Kidney (tissue), 13 donors: ENCODE measurements at regions not wholly inside any gene's neighbourhood (a gene's known extent, or its start where the extent isn't known, plus 50 kb on each side); places are given as distances from the start of the nearest gene placed in this dataset.
A peak's percentile ranks its signal among the peaks of the same experiment; 100 is the strongest.
"Not testable (repeated sequence)": the region's sequence is repeated elsewhere in the genome, so short reads cannot be mapped to it uniquely, and the experiment has no call there.

Experiments used
- DNase-seq, 5 donors: peaks; one replicate each; pipeline ENCODE4 v3.0.0-alpha.2; 2013 to 2020
- FAIRE-seq: peaks from 2 replicates; lab custom pipeline; 2012; peaks lifted over from hg19 to GRCh38; lab: Jason Lieb, UNC
- H3K27ac ChIP-seq, 2 donors: one replicate each; pipeline ENCODE4 v1.7.0; 2013; ENCODE audit warnings: low read depth in 2 of 2, low read length in 2 of 2, inconsistent platforms in 1 of 2
- H3K27me3 ChIP-seq: one replicate; pipeline ENCODE4 v1.7.1; 2013; ENCODE audit warnings: low read length, inconsistent platforms; ENCODE audit not compliant: control insufficient read depth, insufficient read depth
- H3K36me3 ChIP-seq, 3 donors: one replicate each; pipeline versions ENCODE4 v1.7.0 to v1.7.1; 2013; ENCODE audit warnings: low read length in 3 of 3, control low read depth in 1 of 3, inconsistent platforms in 1 of 3; ENCODE audit not compliant: insufficient read depth in 3 of 3, control insufficient read depth in 2 of 3
- H3K4me1 ChIP-seq, 3 donors: one replicate each; pipeline versions ENCODE4 v1.7.0 to v1.7.1; 2013; ENCODE audit warnings: low read length in 3 of 3, inconsistent platforms in 1 of 3, low read depth in 1 of 3; ENCODE audit not compliant: control insufficient read depth in 2 of 3, insufficient read depth in 2 of 3
- H3K4me3 ChIP-seq, 3 donors: one replicate each; pipeline versions ENCODE4 v1.7.0 to v1.8.1; 2013; ENCODE audit warnings: low read length in 3 of 3, control low read depth in 1 of 3, inconsistent platforms in 1 of 3
- H3K9ac ChIP-seq, 3 donors: one replicate each; pipeline versions ENCODE4 v1.7.0 to v1.7.1; 2013; ENCODE audit warnings: low read length in 3 of 3, control low read depth in 1 of 3, inconsistent platforms in 1 of 3
- H3K9me3 ChIP-seq, 3 donors: one replicate each; pipeline versions ENCODE4 v1.7.0 to v1.7.1; 2013; ENCODE audit warnings: low read length in 3 of 3, control low read depth in 1 of 3, inconsistent platforms in 1 of 3; ENCODE audit not compliant: control insufficient read depth in 2 of 3, insufficient read depth in 1 of 3
- intact Hi-C: fragments of 100-400 bp; cut with DNase I; formaldehyde crosslinking; loops from one replicate; pipeline ENCODE4 v1.11.1; 2022
- TF ChIP-seq, protein P1 (sequence below): IDR thresholded peaks from 3 replicates; pipeline ENCODE4 v1.5.1; 2012; ENCODE audit warnings: mild to moderate bottlenecking, moderate library complexity, borderline replicate concordance; ENCODE audit not compliant: insufficient read depth; ENCODE audit errors: extremely low read depth
- donor health status: control.
- donor health status: control.
- donor health status: control.
- donor health status: control.
- donor health status: control.
- donor health status: DM: yes; HTN: yes; CAD: no.
- donor health status: Normal renal cell carcinoma (clear cell type).

DNA sequence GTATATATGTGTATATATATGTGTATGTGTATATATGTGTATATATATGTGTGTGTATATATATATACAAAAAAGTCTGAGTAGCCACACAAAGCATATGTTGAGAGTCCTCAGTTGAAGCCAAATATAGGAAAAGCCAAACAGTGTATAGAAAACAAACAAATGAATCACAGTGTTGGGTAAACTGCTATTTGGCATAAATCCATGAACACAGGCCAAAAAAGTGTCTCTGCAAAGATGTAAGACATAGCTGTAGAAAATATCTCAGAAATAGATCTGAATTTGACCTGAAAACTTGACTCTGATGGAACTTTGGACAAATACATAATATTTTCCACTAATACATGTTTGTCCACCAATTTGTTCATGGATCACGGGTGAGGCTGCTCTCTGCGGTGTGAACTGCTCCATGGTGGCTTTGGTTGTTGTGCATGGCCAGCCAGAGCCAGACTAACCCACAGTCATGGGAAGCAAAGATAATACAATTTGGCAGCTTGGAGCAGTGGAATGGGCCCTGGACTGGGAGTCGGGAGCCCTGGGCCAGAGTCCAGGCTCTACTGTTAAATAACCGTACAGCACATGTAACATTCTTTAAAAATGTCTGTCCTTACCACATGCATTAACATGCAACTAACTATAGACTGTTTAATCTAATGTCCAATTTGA lies 76.9 kb upstream of the EED start:
- intact Hi-C loops: no loop called here
- FAIRE-seq (no peak), DNase-seq (peak in 1 of 5 donors; percentile 38)

DNA sequence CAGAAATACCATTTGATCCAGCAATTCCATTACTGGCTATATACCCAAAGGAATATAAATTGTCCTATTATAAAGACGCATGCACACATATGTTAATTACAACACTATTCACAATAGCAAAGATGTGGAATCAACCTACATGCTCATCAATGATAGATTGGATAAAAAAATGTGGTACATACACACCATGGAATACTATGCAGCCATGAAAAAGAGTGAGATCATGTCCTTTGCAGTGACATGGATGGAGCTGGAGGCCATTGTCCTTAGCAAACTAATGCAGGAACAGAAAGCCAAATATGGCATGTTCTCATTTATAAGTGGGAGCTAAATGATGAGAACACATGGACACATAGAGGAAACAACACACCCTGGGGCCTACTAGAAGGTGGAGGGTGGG lies 78.3 kb upstream of the EED start:
- H3K27me3 ChIP-seq, H3K36me3 ChIP-seq, H3K9ac ChIP-seq, H3K4me3 ChIP-seq, FAIRE-seq, intact Hi-C loops, DNase-seq, H3K27ac ChIP-seq, H3K9me3 ChIP-seq: not testable (repeated sequence)
- peaks cover 3 to 14% (median 9%) of the 10 kb centered on the region in 3 donors for H3K4me1 ChIP-seq

More for the DNA sequence above, 76.9 kb upstream of the EED start:
- TF ChIP-seq, protein P1, sequence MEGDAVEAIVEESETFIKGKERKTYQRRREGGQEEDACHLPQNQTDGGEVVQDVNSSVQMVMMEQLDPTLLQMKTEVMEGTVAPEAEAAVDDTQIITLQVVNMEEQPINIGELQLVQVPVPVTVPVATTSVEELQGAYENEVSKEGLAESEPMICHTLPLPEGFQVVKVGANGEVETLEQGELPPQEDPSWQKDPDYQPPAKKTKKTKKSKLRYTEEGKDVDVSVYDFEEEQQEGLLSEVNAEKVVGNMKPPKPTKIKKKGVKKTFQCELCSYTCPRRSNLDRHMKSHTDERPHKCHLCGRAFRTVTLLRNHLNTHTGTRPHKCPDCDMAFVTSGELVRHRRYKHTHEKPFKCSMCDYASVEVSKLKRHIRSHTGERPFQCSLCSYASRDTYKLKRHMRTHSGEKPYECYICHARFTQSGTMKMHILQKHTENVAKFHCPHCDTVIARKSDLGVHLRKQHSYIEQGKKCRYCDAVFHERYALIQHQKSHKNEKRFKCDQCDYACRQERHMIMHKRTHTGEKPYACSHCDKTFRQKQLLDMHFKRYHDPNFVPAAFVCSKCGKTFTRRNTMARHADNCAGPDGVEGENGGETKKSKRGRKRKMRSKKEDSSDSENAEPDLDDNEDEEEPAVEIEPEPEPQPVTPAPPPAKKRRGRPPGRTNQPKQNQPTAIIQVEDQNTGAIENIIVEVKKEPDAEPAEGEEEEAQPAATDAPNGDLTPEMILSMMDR: no peak
- Histone ChIP-seq H3K9ac (peak overlapping the region in 1 of 3 donors; percentile 25), H3K4me1 (peaks cover 0 to 10% (median 6%) of the 10 kb centered on the region in 3 donors), H3K27me3 (no peaks in the 10 kb centered on the region), H3K27ac (no peak overlapping the region), H3K36me3 (no peaks in the 10 kb centered on the region), H3K9me3 (peaks cover 0 to 3% (median 0%) of the 10 kb centered on the region in 3 donors), H3K4me3 (no peak overlapping the region)

DNA sequence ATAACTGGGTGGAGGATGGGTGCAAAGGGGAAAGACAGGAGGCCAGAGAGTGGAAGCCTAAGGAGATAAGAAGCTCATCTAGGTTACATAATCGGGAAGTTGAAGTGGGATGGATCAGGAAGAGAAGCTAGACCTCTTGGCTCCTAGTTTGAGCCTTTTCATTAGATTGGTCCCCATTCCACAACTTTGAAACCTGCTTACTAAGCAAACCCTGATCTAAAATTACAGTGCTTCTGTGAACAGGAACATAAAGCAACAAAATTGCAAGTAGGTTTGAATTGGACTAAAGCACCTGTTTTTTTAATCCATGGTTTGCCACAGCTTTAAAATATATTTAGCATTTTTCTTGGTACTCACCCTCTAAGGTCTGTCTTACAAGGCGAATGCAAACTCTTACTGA lies 80.4 kb upstream of the EED start:
- DNase-seq: no peak
- H3K9me3 ChIP-seq: peaks cover 0 to 3% (median 0%) of the 10 kb centered on the region in 3 donors
- TF ChIP-seq, protein P1: no peak
- H3K27ac ChIP-seq: no peak overlapping the region
- no peaks in the 10 kb centered on the region for H3K27me3 ChIP-seq
- no peak for FAIRE-seq
- H3K36me3 ChIP-seq: no peaks in the 10 kb centered on the region
- intact Hi-C loops: no loop called here
- H3K4me3 ChIP-seq: no peak overlapping the region
- no peak overlapping the region for H3K9ac ChIP-seq
- peaks cover 3 to 15% (median 9%) of the 10 kb centered on the region in 3 donors for H3K4me1 ChIP-seq

DNA sequence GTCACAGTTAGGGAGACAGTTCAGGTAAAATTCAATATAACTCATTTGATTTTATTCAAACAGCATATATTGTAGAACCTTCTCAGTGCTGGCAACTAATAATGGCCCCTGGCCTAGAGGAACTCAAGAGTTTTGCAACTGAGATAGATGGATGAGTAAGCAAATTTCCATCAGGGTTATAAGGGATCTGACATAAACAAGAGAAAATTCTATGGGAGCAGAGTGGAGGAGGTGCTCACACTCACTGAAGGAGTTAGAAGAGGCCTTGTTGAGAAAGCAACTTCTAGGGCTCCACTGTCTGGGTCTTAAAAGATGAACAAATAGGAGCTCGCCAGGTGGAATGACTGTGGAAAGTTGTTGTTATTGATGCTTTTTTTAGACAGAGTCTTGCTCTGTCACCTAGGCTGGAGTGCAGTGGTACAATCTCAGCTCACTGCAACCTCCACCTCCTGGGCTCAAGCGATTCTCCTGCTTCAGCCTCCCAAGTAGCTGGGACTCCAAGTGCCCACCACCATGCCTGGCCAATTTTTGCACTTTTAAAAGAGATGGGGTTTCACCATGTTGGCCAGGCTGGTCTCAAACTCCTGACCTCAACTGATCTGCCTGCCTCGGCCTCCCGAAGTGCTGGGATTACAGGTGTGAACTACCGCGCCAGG lies 81.2 kb upstream of the EED start:
- H3K4me1 ChIP-seq: peaks cover 3 to 15% (median 9%) of the 10 kb centered on the region in 3 donors
- DNase-seq, FAIRE-seq, H3K4me3 ChIP-seq, H3K9me3 ChIP-seq, H3K27me3 ChIP-seq, H3K36me3 ChIP-seq, H3K27ac ChIP-seq, intact Hi-C loops, H3K9ac ChIP-seq: not testable (repeated sequence)
